Ishikawa (cell line): ENCODE measurements at regions not wholly inside any gene's neighbourhood (a gene's known extent, or its start where the extent isn't known, plus 50 kb on each side); places are given as distances from the start of the nearest gene placed in this dataset.

ENCODE experiments used
- CEBPB ChIP-seq: IDR thresholded peaks from 2 replicates; pipeline ENCODE4 v1.6.1; 2012
- CREB1 ChIP-seq: IDR thresholded peaks from 2 replicates; pipeline ENCODE4 v1.6.1; 2012; ENCODE audit warnings: low read depth
- EGR1 ChIP-seq: IDR thresholded peaks from 2 replicates; pipeline ENCODE4 v1.6.1; 2012
- EP300 ChIP-seq: IDR thresholded peaks from 2 replicates; pipeline ENCODE4 v1.6.1; 2012; ENCODE audit warnings: borderline replicate concordance
- FOXM1 ChIP-seq: IDR thresholded peaks from 2 replicates; pipeline ENCODE4 v1.6.1; 2012; ENCODE audit warnings: low read depth, borderline replicate concordance
- NFIC ChIP-seq: IDR thresholded peaks from 2 replicates; pipeline ENCODE4 v1.6.1; 2012
- RAD21 ChIP-seq: IDR thresholded peaks from 2 replicates; pipeline ENCODE4 v1.6.1; 2012; ENCODE audit warnings: low read depth
- REST ChIP-seq: IDR thresholded peaks from 2 replicates; pipeline ENCODE4 v1.6.1; 2012; ENCODE audit warnings: low read depth, mild to moderate bottlenecking
- TAF1 ChIP-seq: IDR thresholded peaks from 2 replicates; pipeline ENCODE4 v1.6.1; 2012; ENCODE audit warnings: low read depth, mild to moderate bottlenecking
- TCF12 ChIP-seq: IDR thresholded peaks from 2 replicates; pipeline ENCODE4 v1.6.1; 2012; ENCODE audit warnings: low read depth
- TEAD4 ChIP-seq: IDR thresholded peaks from 2 replicates; pipeline ENCODE4 v1.6.1; 2012
- USF1 ChIP-seq: IDR thresholded peaks from 2 replicates; pipeline ENCODE4 v1.6.1; 2012
- YY1 ChIP-seq: IDR thresholded peaks from 2 replicates; pipeline ENCODE4 v1.6.1; 2012; ENCODE audit warnings: low read depth
- ZBTB7A ChIP-seq: IDR thresholded peaks from 2 replicates; pipeline ENCODE4 v1.6.1; 2012; ENCODE audit warnings: low read depth
- TF ChIP-seq, protein P1 (sequence below): IDR thresholded peaks from 2 replicates; pipeline ENCODE4 v1.6.1; 2012

DNA sequence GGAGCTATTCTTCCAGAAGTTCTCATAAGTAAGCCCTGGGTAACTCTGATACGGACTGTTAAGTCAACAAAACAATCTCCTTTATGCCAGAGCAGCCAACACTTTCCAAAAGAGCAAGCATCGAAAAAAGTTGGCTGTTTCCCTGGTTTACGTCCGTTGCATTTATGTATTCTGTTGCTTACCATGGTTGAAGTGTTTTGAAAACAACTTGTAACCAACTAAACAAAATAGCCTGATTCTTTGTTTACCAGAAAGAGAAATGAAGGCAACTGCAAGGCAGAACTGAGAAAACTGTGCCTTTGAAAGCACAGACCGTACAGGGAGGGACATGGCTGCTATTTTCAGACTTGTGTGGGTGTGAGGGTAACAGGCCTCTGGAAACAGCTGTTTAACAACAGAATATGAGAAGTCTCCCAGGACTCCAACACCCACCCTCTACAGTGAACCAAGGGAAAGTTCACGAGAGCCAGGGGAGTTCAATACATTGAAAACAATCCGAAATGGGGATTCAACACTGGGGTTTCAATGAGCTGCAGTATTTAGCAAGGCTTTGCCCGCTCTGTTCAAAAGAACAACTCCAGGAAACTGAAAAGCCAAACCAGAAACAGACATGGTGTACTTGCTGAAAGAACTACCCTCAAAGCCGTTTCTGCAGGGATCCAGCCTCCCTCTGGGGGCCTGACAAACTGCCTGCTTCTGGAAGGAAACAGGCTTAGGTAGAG, 95.8 kb upstream of the EGFL6 start:
- TF ChIP-seq TEAD4 (no peak), TAF1 (no peak), FOXM1 (no peak), YY1 (no peak), EP300 (no peak), REST (no peak)

GRCh38 chrX:13472975-13473374, 96.4 kb upstream of the EGFL6 start:
- no peak for TF ChIP-seq TAF1
- no peak for TF ChIP-seq CREB1
- no peak for TF ChIP-seq TCF12
- no peak for TF ChIP-seq EGR1
- no peak for TF ChIP-seq YY1
- no peak for TF ChIP-seq REST
- TF ChIP-seq EP300: no peak
- no peak for TF ChIP-seq CEBPB
- TF ChIP-seq NFIC: no peak
- TF ChIP-seq, protein P1, sequence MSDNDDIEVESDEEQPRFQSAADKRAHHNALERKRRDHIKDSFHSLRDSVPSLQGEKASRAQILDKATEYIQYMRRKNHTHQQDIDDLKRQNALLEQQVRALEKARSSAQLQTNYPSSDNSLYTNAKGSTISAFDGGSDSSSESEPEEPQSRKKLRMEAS: no peak
- no peak for TF ChIP-seq RAD21
- no peak for TF ChIP-seq FOXM1
- no peak for TF ChIP-seq USF1
- TF ChIP-seq TEAD4: no peak
- TF ChIP-seq ZBTB7A: no peak

DNA sequence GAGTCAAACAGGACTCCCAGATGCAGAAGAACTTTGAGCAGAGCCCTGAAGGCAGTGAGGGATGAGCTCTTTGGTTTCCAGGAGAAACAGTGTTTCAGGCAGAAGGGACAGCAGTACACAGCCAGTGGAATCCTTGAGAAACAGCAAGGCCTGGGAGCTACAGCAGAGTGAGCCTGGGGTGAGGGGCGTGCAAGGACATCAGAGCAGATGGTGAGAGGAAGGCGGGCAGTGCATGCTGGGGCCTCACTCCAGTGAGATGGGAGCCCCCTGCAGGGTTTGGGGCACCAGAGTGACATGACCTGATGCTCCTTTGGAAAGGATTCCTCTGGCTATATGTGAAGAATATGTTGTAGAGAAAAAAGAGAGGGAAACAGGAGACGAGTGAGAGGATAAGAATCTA, 98.1 kb upstream of the EGFL6 start:
- TF ChIP-seq TAF1 (no peak), EGR1 (no peak), TEAD4 (no peak), CEBPB (no peak), YY1 (no peak), REST (no peak), EP300 (no peak), TCF12 (no peak), ZBTB7A (no peak), FOXM1 (no peak), CREB1 (no peak), RAD21 (no peak), USF1 (no peak), NFIC (no peak)
- TF ChIP-seq, protein P1: no peak

- TF ChIP-seq REST (no peak), EP300 (no peak), CREB1 (no peak), FOXM1 (no peak), TAF1 (no peak), ZBTB7A (no peak), TCF12 (no peak), TEAD4 (no peak), RAD21 (no peak), USF1 (no peak), NFIC (no peak), YY1 (no peak), EGR1 (no peak), CEBPB (no peak)
- TF ChIP-seq, protein P1: no peak
These were observed 98.8 kb upstream of the EGFL6 start for GRCh38 chrX:13470685-13470977.
